Adrenal gland (tissue), 9 donors: ENCODE measurements at regions not wholly inside any gene's neighbourhood (a gene's known extent, or its start where the extent isn't known, plus 50 kb on each side); places are given as distances from the start of the nearest gene placed in this dataset.
A peak's percentile ranks its signal among the peaks of the same experiment; 100 is the strongest.

Experiments
- DNase-seq, 7 donors: peaks; one replicate each; pipeline ENCODE4 v3.0.0-alpha.2; 2019 to 2020
- H3K27ac ChIP-seq, 5 donors: fragments of 200-600 bp; sonication (generic) in 4 of 5; 1 replicate in 3 of 5; 2 replicates in 2 of 5; pipeline versions ENCODE4 v1.5.1 to v1.8.0; 2016 to 2020; ENCODE audit warnings: mild to moderate bottlenecking in 1 of 5
- H3K27me3 ChIP-seq: fragments of 200-600 bp; 2 replicates; pipeline ENCODE4 v1.8.0; 2021
- H3K36me3 ChIP-seq, 2 donors: fragments of 200-600 bp; replicated peaks in 1 of 2; 1 replicate in 1 of 2; 2 replicates in 1 of 2; pipeline versions ENCODE4 v1.5.1 to v1.8.0; 2018 to 2022
- H3K4me1 ChIP-seq, 2 donors: fragments of 200-600 bp; replicated peaks in 1 of 2; 1 replicate in 1 of 2; 2 replicates in 1 of 2; pipeline versions ENCODE4 v1.5.1 to v1.8.0; 2018 to 2021
- H3K4me3 ChIP-seq, 4 donors: fragments of 200-600 bp; sonication (generic) in 3 of 4; one replicate each; pipeline ENCODE4 v1.5.1; 2016 to 2018
- H3K9me3 ChIP-seq, 3 donors: fragments of 200-600 bp; sonication (generic) in 1 of 3; replicated peaks in 1 of 3; 1 replicate in 2 of 3; 2 replicates in 1 of 3; pipeline versions ENCODE4 v1.5.1 to v1.8.0; 2016 to 2021
- POLR2A ChIP-seq, 2 donors: fragments of 450-650 bp; IDR thresholded peaks; one replicate each; pipeline ENCODE4 v1.6.1; 2017; ENCODE audit warnings: antibody characterized with exemption in 2 of 2, mild to moderate bottlenecking in 2 of 2, moderate library complexity in 1 of 2
- WGBS, 4 donors: extraction: QIAGEN DNeasy Blood & Tissue Kit in 2 of 4; methylation state at CpG; one replicate each; pipeline versions ENCODE4 v1.1.5 to v1.1.7; 2013 to 2017; 5-methylcytosine and 5-hydroxymethylcytosine counted together
- intact Hi-C, 2 donors: fragments of 100-400 bp; cut with DNase I; formaldehyde crosslinking; loops; one replicate each; pipeline versions ENCODE4 v1.14.1 to v1.15.0; 2022 to 2023
- TF ChIP-seq, protein P1 (sequence below), 6 experiments: fragments of 450-650 bp in 4 of 6; fragments of 200-600 bp in 2 of 6; sonication (generic) in 1 of 6; IDR thresholded peaks; 1 replicate in 5 of 6; 2 replicates in 1 of 6; pipeline versions ENCODE4 v1.5.1 to v1.8.0; 2016 to 2021; ENCODE audit warnings: antibody characterized with exemption in 6 of 6, mild to moderate bottlenecking in 2 of 6, moderate library complexity in 1 of 6
- donor health status: healthy with polysubstance abuse.
- donor health status: Bipolar disorder and iron deficiency.
- donor health status: DM: yes; HTN: yes; CAD: no.
- donor health status: DM: no; HTN: no; CAD: no.
- donor health status: DM: no; HTN: no; CAD: no.

DNA sequence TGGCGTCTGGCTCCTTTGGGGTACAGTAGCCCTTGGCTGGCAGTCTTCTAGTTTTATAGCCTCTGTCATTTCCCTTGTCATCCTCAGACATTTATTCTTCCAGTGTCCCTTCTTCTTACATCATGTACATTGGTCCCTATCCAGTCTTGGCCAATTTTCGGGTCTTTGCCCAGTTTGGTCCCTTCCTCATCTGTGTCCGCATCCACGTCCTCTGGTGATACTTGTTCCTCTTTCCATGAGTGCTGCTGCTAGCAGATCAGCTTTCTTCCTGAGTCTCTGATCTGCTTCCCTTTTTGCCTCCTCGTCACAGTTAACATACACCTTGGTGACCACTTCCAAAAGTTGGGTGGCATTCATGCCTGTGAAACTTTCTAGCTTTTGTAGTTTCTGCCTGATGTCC is 86.2 kb upstream of the GPR6 start:
- DNase-seq = peak in 6 of 7 donors; percentile 20 to 65 (median 50)
- Histone ChIP-seq H3K9me3 (no peaks in the 10 kb centered on the region), H3K27me3 (no peaks in the 10 kb centered on the region), H3K4me3 (no peak overlapping the region), H3K27ac (peak overlapping the region in 2 of 5 donors; percentile 17 to 72), H3K36me3 (no peaks in the 10 kb centered on the region), H3K4me1 (no peaks in the 10 kb centered on the region)
- WGBS, 4 donors = 62 to 76% (median 75%) methylated on average over 5 of the region's 5 CpGs
- TF ChIP-seq, protein P1, sequence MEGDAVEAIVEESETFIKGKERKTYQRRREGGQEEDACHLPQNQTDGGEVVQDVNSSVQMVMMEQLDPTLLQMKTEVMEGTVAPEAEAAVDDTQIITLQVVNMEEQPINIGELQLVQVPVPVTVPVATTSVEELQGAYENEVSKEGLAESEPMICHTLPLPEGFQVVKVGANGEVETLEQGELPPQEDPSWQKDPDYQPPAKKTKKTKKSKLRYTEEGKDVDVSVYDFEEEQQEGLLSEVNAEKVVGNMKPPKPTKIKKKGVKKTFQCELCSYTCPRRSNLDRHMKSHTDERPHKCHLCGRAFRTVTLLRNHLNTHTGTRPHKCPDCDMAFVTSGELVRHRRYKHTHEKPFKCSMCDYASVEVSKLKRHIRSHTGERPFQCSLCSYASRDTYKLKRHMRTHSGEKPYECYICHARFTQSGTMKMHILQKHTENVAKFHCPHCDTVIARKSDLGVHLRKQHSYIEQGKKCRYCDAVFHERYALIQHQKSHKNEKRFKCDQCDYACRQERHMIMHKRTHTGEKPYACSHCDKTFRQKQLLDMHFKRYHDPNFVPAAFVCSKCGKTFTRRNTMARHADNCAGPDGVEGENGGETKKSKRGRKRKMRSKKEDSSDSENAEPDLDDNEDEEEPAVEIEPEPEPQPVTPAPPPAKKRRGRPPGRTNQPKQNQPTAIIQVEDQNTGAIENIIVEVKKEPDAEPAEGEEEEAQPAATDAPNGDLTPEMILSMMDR (IDR thresholded peaks at IDR 0.05) = no peak
- TF ChIP-seq POLR2A (IDR thresholded peaks at IDR 0.05) = no peak
- intact Hi-C loops = no loop called here

DNA sequence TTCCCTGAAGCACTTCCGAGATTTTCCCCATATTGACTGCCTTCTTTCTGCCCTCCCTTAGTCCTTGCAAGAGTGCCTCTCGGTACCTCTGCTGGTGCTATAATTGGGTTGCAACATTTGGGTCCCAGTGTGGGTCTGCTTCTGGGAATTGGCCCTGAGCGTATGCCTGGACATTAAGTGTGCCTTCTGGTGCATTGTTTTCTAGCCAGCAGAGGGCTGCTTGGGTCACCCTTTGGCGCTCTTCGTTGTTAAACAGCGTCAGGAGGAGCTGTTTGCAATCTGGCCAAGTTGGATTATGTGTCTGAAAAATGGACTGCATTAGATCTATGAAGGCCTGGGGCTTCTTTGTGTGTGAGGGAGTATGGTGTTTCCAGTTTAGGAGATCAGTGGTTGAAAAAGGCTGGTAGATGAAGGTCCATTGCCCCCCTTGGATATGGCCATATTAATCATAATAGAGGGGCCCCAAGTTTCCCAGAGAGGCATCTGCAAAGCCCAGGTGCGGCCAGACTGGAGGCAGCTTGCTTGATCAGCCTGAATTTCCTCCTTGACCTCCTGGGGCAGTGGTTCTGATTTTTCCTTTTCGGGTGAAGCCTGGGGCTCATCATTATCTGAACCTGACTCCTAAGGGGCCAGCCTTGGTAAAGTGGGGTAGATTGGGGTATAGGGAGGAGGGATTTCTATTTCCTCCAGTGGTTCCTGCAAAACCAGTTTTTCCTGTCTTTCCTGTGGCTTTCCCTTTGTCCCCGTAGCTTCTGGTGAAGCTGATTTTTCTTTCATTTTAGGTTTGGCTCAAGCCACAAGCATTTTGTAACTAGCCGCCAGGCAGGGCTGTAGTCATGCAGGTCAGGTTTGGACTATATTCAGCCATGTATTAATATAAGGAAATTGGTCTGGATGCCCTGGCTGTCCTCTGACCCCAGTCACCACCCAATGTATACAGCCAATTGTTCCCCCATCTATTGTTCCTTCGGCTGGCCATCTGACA is 85.4 kb upstream of the GPR6 start:
- intact Hi-C loops = no loop called here
- 65 to 81% (median 76%) methylated on average over 10 to 11 of the region's 11 CpGs for WGBS, 4 donors
- Histone ChIP-seq H3K27ac (peak overlapping the region in 2 of 5 donors; percentile 17 to 83), H3K4me3 (no peak overlapping the region), H3K27me3 (no peaks in the 10 kb centered on the region), H3K36me3 (no peaks in the 10 kb centered on the region), H3K4me1 (no peaks in the 10 kb centered on the region), H3K9me3 (no peaks in the 10 kb centered on the region)
- no peak for TF ChIP-seq POLR2A (IDR thresholded peaks at IDR 0.05)
- TF ChIP-seq, protein P1 (IDR thresholded peaks at IDR 0.05) = no peak
- no peak for DNase-seq

DNA sequence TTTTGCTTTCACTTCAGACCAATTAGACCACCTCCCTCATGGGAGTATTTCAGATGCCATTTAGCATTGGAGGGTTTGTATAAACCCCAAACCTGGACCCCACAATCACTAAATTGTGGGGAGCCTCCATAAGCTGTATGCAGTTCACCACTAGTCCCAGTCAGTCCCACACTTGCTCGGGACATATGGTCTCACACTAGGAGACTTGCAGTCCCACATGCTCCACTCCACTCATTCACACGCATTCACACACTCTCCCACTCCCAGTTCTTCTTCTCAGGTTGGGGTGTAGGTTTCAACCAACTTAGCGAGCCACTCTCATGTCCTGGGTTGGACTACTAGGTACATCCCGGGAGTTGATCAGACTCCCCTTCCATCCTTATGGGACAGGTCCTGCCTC is 84.5 kb upstream of the GPR6 start:
- Histone ChIP-seq H3K27ac (peak overlapping the region in 2 of 5 donors; percentile 41 to 83), H3K4me1 (no peaks in the 10 kb centered on the region), H3K4me3 (no peak overlapping the region), H3K27me3 (no peaks in the 10 kb centered on the region), H3K36me3 (no peaks in the 10 kb centered on the region), H3K9me3 (no peaks in the 10 kb centered on the region)
- 90 to 94% (median 94%) methylated on average over 4 of the region's 4 CpGs for WGBS, 4 donors
- TF ChIP-seq, protein P1 (IDR thresholded peaks at IDR 0.05) = no peak
- TF ChIP-seq POLR2A (IDR thresholded peaks at IDR 0.05) = no peak
- no peak for DNase-seq
- intact Hi-C loops = no loop called here

DNA sequence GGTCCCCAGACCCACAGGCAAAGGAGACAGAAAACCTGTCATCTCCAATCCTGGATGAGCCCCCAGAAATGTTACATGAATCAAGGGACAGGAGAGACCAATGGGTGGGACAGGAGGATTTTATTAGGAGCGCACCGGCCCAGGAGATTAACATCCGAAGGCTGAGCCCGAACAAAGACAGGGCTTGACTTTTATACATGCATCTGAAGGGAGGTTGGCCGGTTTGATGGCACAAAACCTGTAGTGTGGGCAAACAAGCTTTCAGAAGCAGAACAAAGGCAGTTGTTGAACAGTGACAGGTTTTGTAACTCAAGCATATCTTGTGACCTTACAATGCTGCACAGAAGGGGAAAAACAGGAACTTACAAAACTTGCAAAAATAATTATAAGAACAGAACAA is 83.9 kb upstream of the GPR6 start:
- H3K27me3 ChIP-seq = no peaks in the 10 kb centered on the region
- no peak overlapping the region for H3K4me3 ChIP-seq
- H3K9me3 ChIP-seq = no peaks in the 10 kb centered on the region
- TF ChIP-seq, protein P1 (IDR thresholded peaks at IDR 0.05) = no peak
- no peak for TF ChIP-seq POLR2A (IDR thresholded peaks at IDR 0.05)
- intact Hi-C loops = no loop called here
- H3K27ac ChIP-seq = peak overlapping the region in 2 of 5 donors; percentile 41 to 83
- H3K4me1 ChIP-seq = no peaks in the 10 kb centered on the region
- 85 to 90% (median 87%) methylated on average over 5 of the region's 5 CpGs for whole genome bisulfite sequencing, 4 donors
- peak in 1 of 7 donors; percentile 19 for DNase-seq
- H3K36me3 ChIP-seq = no peaks in the 10 kb centered on the region
